Thyroid gland (tissue), 4 donors: ENCODE measurements at regions not wholly inside any gene's neighbourhood (a gene's known extent, or its start where the extent isn't known, plus 50 kb on each side); places are given as distances from the start of the nearest gene placed in this dataset.

ENCODE experiments used
- CTCF ChIP-seq, 6 experiments: fragments of 200-600 bp in 3 of 6; fragments of 450-650 bp in 3 of 6; sonication (generic) in 3 of 6; IDR thresholded peaks; one replicate each; pipeline ENCODE4 v1.5.1; 2016 to 2019; ENCODE audit warnings: antibody characterized with exemption in 6 of 6, mild to moderate bottlenecking in 2 of 6, inconsistent platforms in 1 of 6, moderate library complexity in 1 of 6
- POLR2A ChIP-seq, 2 donors: fragments of 450-650 bp; IDR thresholded peaks; one replicate each; pipeline ENCODE4 v1.6.1; 2017; ENCODE audit warnings: antibody characterized with exemption in 2 of 2, mild to moderate bottlenecking in 2 of 2, moderate library complexity in 1 of 2

- TF ChIP-seq CTCF (IDR thresholded peaks at IDR 0.05) (no peak), POLR2A (IDR thresholded peaks at IDR 0.05) (no peak)
Measured at GRCh38 chr7:81859433-81859832, 89.6 kb upstream of the HGF start.
